DMS 273 (cell line): ENCODE measurements at regions not wholly inside any gene's neighbourhood (a gene's known extent, or its start where the extent isn't known, plus 50 kb on each side); places are given as distances from the start of the nearest gene placed in this dataset.
A peak's percentile ranks its signal among the peaks of the same experiment; 100 is the strongest.
"Not testable (repeated sequence)": the region's sequence is repeated elsewhere in the genome, so short reads cannot be mapped to it uniquely, and the experiment has no call there.

Experiments
- DNase-seq: peaks from one replicate; lab custom pipeline; 2025; ENCODE audit not compliant: unreplicated experiment; lab: John Stamatoyannopoulos, UW

- DNase-seq, result peak; percentile 40
Measured at GRCh38 chr14:105865266-105865903, 339.0 kb downstream of the TMEM121 start.

DNA sequence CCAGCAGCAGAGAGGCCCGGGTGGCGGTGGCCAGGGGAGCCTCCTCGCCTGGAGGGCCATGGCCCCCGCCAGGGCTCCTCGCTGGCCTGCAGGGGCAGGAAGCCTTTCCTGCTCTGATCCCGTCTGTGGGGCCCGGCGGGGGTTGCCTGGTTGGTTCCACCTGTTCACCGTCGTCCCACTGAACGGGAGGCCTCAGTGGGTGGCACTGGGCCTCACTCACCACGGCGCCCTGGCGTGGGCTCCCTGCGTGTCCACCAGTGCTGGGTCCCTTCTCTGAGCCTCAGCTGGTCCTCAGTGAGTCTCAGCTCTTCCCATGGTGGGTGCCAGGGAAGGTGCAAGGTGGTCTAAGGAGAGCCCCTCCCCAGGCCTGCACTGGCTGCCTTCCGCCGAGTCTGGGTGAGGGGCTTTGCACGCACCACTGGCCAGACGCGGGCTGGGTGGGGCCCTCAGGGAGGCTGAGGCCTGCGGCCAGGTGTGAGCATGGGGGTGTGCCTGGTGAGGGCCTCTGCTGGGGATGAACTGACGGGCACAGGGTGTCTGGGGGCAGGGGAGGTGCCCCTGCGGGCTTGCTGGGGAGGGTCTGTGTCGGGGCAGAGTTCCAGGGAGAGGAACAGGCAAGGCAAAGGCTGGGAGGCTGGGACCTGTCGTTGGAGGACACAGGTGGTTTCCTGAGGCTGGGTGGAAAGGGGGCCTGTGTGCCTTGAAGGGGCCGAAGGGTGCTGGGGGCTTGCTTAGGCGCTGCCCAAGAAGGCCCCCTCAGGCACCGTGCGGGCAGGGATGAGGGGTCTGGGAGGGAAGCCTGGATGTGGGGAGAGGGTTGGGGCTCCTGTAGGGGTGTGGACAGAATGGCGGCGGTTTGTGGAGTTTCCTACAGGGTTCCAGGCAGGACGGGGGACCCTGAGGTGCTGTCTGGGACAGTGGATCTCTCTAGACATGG is 339.8 kb downstream of the TMEM121 start:
- no peak for DNase-seq

DNA sequence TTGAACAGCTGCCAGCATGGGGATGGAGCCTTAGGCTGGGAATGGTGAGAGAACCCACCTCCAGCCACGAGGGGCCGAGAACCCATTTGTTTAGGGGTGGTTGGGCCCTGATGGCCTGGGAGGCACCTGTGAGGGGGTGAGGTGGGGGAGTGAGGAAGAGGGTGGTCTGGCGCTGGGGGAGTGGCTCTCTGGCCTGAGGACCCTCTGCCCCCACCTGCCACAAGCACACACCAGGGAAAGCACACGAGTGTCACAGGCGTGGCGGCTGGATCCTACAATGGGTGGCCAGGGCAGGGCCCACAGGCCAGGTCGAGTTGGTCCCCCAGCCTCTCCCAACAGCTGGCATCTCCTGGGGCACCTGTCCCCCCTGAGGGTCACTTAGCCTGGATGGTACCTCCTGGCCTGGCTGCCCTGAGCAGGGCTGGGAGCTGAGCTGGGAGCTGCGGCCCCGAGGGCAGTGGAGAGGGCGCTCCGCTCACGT is 340.5 kb downstream of the TMEM121 start:
- no peak for DNase-seq

- DNase-seq, result no peak
Measured at GRCh38 chr14:105867961-105868599, 341.7 kb downstream of the TMEM121 start.

- no peak for DNase-seq
Measured at GRCh38 chr14:105871590-105871989, 345.2 kb downstream of the TMEM121 start.

DNA sequence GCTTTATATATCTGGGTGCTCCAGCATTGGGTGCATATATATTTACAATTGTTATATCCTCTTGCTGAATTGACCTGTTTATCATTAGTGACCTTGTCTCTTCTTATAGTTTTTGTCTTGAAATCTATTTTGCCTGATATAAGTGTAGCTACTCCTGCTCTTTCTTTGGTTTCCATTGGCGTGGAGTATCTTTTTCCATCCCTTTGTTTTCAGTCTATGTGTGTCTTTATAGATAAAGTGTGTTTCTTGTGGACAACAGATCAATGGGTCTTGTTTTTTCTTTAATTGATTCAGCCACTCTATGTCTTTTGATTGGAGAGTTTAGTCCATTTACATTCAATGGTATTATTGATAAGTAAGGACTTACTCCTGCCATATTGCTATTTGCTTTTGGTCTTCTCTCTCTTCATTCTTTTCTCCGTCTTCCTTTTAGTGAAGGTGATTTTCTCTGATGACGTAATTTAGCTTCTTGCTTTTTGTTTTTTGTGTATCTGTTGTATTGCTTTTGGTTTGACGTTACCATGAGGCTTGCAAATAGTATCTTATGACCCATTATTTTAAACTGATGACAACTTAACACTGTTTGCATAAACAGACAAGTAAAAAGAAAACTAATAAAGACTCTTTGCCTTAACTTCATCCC is 347.6 kb downstream of the TMEM121 start:
- no peak for DNase-seq

DNA sequence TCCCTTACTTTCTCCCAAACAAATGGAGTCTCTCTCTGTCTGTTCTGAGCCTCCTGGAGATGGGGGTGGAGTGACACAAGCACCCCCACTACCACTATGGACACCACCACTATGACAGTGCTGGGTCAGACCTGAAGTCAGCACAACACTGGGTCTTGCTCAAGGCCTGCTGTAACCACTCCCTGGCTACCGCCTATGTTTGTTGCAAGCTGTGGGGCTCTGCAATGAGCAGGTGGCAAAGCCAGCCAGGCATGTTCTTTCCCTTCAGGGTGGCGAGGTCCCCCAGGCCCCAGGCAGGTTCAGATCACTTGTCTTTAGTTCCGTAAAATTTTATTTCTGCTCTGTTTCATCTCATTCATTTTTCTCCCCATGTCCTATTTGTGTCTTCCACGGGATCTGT is 349.8 kb downstream of the TMEM121 start:
- no peak for DNase-seq

DNA sequence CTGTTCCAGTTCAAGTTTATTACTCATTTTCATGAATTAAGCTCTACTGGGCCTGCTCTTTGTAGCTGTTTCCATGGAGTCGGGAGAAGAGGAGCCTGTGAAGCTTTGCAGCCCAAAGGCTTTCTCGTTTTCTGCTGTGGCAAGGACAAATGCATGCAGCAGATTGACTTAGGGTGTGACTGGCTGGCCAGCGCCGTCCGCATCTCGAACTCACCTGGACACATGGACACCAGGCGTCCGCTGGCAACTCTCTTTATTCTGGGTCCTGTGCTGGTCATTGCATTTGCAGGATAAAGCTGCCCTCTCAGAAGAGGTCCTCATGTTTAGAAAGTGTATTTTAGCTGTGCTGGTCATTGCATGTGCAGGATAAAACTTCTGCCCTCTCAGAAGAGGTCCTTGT is 350.4 kb downstream of the TMEM121 start:
- DNase-seq, result no peak

- DNase-seq, result no peak
Measured at GRCh38 chr14:105877645-105878044, 351.3 kb downstream of the TMEM121 start.

DNA sequence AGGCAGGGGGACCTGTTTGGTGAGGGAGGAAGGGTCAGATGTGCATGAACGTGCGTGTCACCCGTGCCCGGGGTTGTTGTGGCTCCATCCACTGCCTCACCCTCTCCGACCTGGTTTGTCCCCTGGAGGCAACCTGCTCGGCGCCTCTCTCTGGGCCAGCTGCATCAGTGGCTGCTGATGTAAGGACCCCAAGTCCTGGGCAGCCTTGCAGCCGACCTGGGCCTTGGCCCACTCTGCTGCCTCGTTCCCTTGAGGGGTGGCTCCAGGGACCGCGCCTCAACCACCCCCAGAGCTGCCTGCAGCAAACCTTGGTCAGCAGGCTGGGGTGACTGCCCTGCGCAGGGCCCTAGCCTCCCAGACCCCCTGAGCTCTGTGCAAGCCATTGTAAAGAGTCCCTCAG is 351.7 kb downstream of the TMEM121 start:
- no peak for DNase-seq

DNA sequence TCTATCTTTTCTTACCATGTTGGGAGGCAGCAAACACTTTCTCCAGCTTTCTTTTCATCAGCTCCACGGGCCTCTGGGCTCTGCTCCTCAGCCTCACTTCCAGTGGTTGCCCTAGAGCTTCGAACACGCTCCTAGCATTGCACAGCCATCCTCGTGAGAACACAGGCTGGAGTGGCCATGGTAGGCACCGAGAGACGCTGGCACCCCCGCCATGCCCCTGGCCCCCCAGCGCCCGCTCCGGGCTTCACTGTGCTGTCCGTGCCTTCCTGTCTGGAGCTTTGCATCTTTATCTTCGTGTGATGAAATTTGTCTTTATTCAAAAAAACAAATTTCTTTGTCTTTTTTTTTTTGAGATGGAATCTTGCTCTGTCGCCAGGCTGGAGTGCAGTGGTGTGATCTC is 352.2 kb downstream of the TMEM121 start:
- no peak for DNase-seq

GRCh38 chr14:105879503-105879866 is 353.1 kb downstream of the TMEM121 start:
- no peak for DNase-seq

- DNase-seq, result no peak
Measured at GRCh38 chr14:105879867-105880561, 353.6 kb downstream of the TMEM121 start.

GRCh38 chr14:105880616-105881015 is 354.2 kb downstream of the TMEM121 start:
- DNase-seq, result no peak

DNA sequence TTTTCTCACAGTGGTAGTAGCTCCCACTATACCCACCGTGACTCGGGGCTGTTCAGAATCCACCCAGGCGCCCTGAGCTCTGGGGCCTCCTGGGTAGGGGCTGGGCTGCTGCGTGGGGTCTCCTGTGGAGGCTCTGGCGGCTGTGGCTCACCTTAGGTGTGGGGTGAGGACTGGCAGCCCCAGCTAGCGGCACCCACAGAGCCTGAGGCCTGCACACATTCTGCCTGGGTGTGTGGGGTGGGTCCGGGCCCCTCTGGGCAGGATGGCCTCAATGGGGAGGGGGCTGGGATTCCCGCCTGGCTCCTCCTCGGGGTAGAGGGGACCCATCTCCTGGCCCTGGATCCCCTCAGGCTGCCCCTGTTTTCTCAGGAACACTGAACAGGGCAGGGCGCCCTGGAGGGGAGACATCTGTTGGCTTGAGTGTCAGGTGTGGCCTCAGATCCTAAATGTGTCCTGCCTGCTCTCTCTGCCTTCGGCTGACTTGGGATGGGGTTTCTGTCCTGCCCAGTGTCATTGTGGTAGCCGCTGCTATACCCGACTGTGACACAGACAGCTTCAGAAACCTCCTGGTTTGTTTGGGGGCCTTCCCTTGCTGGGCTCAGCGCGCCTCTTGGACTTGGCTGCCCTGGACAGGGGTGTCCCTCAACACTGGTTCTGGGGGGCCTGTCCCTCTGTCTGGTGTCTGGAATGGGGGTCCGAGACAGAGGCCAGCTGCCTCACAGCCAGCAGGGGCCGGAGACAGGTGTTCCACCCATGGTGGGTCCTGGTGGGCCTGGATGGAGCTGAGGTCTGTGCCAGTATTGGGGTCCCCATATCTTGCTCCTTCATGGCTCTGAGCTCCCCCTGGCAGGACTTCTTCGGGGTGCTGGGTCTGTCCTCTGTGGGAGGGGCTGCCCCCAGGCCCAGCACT is 354.9 kb downstream of the TMEM121 start:
- no peak for DNase-seq

- not testable (repeated sequence) for DNase-seq
Measured at GRCh38 chr14:105882011-105882410, 355.6 kb downstream of the TMEM121 start.

GRCh38 chr14:105882626-105883025 is 356.2 kb downstream of the TMEM121 start:
- DNase-seq, result no peak

DNA sequence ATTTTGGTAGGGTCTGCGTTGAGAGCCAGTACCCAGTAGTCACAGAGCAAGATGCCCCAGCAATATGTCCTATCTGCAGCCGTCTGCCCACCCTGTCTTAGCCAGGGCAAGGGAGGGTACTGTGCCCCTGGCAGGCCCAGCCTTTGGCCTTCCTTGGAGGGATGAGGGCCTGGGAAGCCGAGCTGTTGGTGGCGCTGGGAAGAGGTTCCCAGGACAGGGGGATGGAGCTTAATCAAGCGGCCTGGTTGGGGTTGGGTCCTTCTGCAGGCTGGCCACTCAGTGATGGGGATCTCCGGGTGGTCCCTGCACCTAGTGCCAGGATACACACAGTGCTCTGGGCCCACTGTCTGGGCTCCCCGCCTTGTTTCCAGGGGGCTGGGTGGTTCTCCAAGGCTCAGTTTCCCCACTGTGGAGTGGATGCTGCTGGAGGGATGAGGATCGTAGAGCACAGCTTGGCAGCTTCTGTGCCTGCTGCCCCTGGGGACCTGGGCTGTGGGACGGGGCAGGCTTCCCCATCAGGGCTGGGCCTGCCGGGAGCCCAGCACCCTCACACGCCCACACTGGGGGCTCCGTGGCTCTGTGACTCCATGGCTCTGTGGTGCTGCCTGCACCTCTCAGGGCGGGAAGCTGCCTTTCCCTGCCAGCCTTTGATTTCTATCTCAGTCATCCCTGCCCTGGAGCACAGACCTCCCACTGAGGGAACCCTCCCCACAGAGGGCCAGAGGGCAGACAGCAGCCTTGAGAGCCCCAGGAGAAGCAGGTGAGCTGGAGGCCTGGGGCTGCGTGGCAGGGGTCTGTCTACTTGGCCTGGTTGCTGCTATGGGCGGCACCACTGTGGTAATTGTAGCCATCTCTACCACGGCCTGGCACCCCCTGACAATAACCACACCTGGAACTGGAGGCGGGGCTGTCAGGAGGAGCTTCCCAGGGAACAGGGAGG is 357.0 kb downstream of the TMEM121 start:
- DNase-seq, result no peak
